Activated CD8-positive, alpha-beta memory T cell treated with anti-CD3 and anti-CD28 coated beads, Interleukin-2, amount 50 U/mL, for 48 hours (primary cell): ENCODE measurements at regions not wholly inside any gene's neighbourhood (a gene's known extent, or its start where the extent isn't known, plus 50 kb on each side); places are given as distances from the start of the nearest gene placed in this dataset.
"Not testable (repeated sequence)": the region's sequence is repeated elsewhere in the genome, so short reads cannot be mapped to it uniquely, and the experiment has no call there.

Experiments
- DNase-seq: peaks from one replicate; pipeline ENCODE4 v3.0.0-alpha.2; 2020

DNA sequence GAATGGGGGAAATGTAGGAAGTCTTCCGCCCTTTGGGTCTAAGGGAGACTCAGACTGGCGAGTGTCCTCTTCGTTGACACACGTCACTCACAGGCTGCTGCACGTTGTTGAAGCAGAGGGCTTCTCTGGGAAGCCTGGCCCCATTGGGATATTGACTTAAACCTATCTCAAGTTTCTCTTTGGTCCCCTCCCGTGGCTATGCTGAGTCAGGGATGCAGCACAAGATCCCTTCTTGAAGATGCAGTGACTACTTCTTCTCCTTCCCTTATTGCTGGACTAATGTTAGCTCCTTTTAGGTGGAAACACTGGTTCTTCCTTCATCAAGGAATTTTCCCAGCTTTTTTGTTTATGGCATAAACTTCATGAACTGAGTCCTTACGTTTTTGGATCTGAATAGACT is 89.8 kb upstream of the CCDC71L start:
- DNase-seq = no peak

- no peak for DNase-seq
Measured at GRCh38 chr7:106752367-106752766, 91.4 kb upstream of the CCDC71L start.

GRCh38 chr7:106755024-106755423 is 94.1 kb upstream of the CCDC71L start:
- DNase-seq = not testable (repeated sequence)

- DNase-seq = no peak
Measured at GRCh38 chr7:106755641-106756040, 94.7 kb upstream of the CCDC71L start.

DNA sequence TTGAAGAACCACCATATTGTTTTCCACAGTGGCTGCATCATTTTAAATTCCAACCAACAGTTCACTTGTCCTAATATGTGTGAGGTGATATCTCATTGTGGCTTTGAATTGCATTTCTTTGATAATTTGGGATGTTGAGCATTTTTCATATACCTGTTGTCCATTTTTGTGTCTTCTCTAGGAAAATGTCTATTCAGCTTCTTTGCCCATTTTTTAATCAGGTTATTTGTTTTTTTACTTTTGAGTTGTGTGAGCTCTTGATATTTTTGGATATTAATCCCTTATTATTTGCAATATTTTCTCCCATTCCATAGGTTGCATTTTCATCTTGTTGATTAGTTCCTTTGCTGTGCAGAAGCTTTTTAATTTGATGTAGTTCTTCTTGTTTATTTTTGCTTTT is 95.1 kb upstream of the CCDC71L start:
- no peak for DNase-seq

DNA sequence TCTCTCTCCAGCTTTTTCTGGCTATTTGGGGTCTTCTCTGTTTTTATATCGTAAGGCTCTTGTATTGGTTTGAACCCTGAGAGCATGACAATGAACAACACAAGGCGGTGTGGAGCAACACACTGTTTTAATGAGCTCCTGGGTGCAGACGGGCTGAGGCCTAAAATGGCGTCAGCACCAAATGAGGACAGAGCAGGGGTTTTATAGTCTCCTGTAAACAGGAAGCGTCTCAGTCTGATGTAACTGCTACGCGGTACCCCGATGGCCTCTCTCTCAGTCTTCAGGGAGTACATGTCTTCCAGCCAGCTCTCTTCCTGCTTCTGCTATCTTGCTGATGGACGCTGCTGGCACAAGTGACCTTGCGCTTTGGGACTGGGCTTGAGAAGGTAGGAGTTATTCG is 95.9 kb upstream of the CCDC71L start:
- DNase-seq = no peak

DNA sequence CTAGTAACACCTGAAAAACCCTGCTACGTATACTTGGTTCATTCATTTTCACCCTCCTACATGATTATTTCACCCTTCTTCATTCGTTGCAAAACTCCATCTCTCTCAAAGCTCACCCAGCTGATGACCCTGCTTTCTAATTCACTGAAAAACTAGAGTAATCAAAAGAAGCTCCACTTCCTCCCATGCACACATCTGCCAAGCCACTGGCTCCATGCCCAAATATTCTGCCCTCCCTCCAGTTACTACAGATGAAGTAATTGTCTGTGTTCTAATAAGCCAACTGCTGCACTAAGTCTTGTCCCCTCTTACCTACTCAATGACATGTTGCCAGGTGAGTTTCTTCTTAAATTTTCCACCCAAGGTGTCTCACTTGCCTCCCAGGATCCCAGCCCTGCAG is 96.9 kb upstream of the CCDC71L start:
- no peak for DNase-seq

GRCh38 chr7:106762845-106763244 is 101.9 kb upstream of the CCDC71L start:
- DNase-seq = not testable (repeated sequence)

- DNase-seq = no peak
Measured at GRCh38 chr7:106763717-106764116, 101.4 kb upstream of the PIK3CG start.

DNA sequence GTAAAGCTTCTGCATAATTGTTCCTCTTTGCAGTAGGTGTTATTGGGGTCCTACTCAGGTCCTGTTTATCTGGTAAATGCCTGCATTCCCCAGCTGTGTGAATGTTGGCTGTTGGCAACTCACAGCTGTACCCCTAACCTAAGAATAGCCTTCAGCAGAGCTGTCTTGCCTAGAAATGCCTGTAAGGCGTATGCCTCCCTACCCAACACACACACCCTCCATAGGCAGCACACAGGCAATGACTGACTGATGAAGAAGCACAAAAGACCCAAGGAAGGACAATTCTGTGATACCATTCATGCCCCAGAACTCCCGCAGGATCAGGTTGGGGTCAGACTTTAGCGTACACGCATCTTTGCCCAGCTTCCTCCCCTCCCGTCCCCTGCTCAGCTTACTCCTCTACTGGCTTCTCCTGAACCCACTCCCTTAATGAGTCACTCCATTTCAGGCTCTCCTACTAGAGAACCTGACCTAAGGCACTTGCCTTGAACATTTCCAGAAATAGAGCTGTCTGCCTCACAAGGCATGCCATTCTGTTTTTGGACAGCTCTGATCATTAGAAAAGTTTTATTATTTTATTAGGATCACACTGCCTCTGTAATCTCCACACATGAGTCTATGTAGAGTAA is 99.2 kb upstream of the PIK3CG start:
- DNase-seq = no peak

DNA sequence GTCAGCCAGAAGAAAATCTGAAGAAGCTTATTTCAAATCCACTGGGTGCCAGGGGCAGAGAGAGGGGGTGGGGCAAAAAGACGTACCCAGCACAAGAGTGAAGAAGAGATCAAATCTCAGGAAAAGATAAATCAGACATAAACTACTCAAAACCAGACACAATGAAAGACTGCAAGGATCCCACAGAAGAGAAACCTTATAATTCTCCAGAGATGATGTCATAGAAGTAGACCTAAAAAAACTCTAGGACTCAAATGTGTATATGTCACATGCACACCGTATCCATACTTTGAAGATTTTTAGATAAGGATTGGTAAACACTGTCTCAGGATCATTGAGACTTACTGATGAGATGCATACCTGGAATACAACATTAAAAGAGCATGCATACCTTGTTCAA is 98.5 kb upstream of the PIK3CG start:
- no peak for DNase-seq

GRCh38 chr7:106767078-106767477 is 98.0 kb upstream of the PIK3CG start:
- no peak for DNase-seq

- no peak for DNase-seq
Measured at GRCh38 chr7:106767498-106768323, 97.4 kb upstream of the PIK3CG start.

DNA sequence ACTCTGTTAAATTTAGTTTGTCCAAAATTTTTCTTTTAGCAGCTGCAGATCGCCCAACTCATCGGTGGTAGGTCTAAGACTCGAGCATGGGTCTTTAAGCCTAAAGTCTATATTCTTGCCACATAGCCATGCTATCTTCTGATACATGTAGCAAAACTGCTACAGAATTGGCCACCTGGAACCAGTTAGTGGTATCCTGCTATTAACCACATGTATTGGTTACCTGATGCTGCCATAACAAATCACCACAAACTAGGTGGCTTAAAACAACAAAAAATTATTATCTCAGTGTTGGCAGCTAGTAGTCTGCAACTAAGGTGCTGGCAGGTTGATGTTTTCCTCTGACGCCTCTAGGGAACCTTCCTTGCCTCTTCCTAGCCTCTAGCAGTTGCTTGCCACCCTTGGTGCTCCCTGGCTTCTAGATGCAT is 96.7 kb upstream of the PIK3CG start:
- DNase-seq = no peak

- no peak for DNase-seq
Measured at GRCh38 chr7:106770191-106770590, 94.9 kb upstream of the PIK3CG start.

DNA sequence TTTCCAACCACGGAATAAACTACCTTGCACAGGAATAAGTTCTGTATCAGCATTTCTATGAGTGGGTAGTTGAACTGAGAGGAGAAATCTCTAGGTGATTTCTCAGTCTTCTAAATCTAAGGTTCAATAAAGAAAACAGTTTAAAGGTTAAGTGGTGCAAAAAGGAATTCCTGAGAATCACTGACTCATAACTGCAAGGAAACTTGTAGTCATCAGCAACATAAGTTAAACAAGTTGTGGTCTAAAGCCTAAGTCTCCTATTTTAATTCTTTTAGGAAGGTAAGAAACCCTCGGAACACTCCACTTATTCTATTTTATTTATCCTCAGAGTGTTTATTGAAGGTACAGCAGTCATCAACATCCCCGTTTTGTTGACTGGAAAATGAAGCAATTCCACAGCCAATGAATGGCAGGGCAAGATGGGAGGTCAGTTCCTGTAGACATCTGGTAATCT is 92.4 kb upstream of the PIK3CG start:
- DNase-seq = no peak

DNA sequence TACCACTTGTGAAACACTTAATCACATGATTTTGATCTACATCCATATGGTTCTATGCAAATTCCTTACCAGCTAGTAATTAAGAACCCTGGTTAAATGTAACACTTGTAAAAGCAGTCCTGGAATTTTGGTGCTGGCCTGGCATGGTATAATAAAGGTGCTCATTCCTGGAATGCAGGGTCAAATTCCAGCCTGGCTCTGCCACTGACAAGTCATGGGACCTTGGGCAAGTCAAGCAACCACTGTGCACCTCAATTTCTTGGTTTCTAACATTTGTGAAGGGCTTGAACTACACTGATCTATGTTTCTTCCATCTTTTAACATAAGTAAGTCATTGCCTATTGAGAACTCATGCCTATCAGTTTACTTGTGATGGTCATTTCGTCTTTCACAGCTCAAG is 91.9 kb upstream of the PIK3CG start:
- no peak for DNase-seq

- DNase-seq = no peak
Measured at GRCh38 chr7:106773721-106774120, 91.4 kb upstream of the PIK3CG start.

GRCh38 chr7:106774213-106774767 is 90.8 kb upstream of the PIK3CG start:
- DNase-seq = no peak

DNA sequence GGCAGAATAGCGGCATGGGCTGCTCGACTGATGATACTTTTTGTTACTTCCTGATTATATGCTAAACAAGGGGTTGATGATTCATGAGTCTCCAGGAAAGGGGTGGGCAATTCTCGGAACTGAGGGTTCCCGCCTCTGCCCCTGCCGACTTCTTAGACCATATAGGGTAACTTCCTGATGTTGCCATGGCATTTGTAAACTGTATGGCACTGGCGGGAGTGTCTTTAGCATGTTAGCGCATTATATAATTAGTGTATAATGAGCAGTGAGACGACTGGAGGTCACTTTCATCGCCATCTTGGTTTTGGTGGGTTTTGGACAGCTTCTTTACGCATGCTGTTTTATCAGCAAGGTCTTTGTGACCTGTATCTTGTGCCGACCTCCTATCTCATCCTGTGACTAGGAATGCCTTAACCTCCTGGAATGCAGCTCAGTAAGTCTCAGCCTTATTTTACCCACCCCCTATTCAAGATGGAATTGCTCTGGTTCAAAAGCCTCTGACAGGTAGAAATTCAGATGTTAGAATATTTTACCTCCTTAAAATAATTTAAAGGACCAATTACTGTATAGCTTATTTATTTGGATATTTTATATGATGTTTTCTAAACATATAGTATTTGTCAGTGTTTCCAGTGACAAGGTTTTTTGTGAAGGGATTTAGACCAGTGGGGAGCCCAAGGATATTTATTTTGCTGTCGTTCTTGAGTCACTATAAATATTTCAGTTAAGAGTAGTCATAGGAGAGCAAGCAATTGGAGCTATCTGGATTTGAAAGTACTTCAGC is 90.1 kb upstream of the PIK3CG start:
- DNase-seq = no peak

GRCh38 chr7:106775552-106775936 is 89.5 kb upstream of the PIK3CG start:
- DNase-seq = no peak

GRCh38 chr7:106775975-106776607 is 89.0 kb upstream of the PIK3CG start:
- DNase-seq = no peak
